Kidney (tissue), 13 donors: ENCODE measurements at regions not wholly inside any gene's neighbourhood (a gene's known extent, or its start where the extent isn't known, plus 50 kb on each side); places are given as distances from the start of the nearest gene placed in this dataset.

Experiments
- DNase-seq, 5 donors: peaks; one replicate each; pipeline ENCODE4 v3.0.0-alpha.2; 2013 to 2020
- FAIRE-seq: peaks from 2 replicates; lab custom pipeline; 2012; peaks lifted over from hg19 to GRCh38; lab: Jason Lieb, UNC
- H3K27ac ChIP-seq, 2 donors: one replicate each; pipeline ENCODE4 v1.7.0; 2013; ENCODE audit warnings: low read depth in 2 of 2, low read length in 2 of 2, inconsistent platforms in 1 of 2
- H3K27me3 ChIP-seq: one replicate; pipeline ENCODE4 v1.7.1; 2013; ENCODE audit warnings: low read length, inconsistent platforms; ENCODE audit not compliant: control insufficient read depth, insufficient read depth
- H3K36me3 ChIP-seq, 3 donors: one replicate each; pipeline versions ENCODE4 v1.7.0 to v1.7.1; 2013; ENCODE audit warnings: low read length in 3 of 3, control low read depth in 1 of 3, inconsistent platforms in 1 of 3; ENCODE audit not compliant: insufficient read depth in 3 of 3, control insufficient read depth in 2 of 3
- H3K4me1 ChIP-seq, 3 donors: one replicate each; pipeline versions ENCODE4 v1.7.0 to v1.7.1; 2013; ENCODE audit warnings: low read length in 3 of 3, inconsistent platforms in 1 of 3, low read depth in 1 of 3; ENCODE audit not compliant: control insufficient read depth in 2 of 3, insufficient read depth in 2 of 3
- H3K4me3 ChIP-seq, 3 donors: one replicate each; pipeline versions ENCODE4 v1.7.0 to v1.8.1; 2013; ENCODE audit warnings: low read length in 3 of 3, control low read depth in 1 of 3, inconsistent platforms in 1 of 3
- H3K9ac ChIP-seq, 3 donors: one replicate each; pipeline versions ENCODE4 v1.7.0 to v1.7.1; 2013; ENCODE audit warnings: low read length in 3 of 3, control low read depth in 1 of 3, inconsistent platforms in 1 of 3
- H3K9me3 ChIP-seq, 3 donors: one replicate each; pipeline versions ENCODE4 v1.7.0 to v1.7.1; 2013; ENCODE audit warnings: low read length in 3 of 3, control low read depth in 1 of 3, inconsistent platforms in 1 of 3; ENCODE audit not compliant: control insufficient read depth in 2 of 3, insufficient read depth in 1 of 3
- intact Hi-C: fragments of 100-400 bp; cut with DNase I; formaldehyde crosslinking; loops from one replicate; pipeline ENCODE4 v1.11.1; 2022
- TF ChIP-seq, protein P1 (sequence below): IDR thresholded peaks from 3 replicates; pipeline ENCODE4 v1.5.1; 2012; ENCODE audit warnings: mild to moderate bottlenecking, moderate library complexity, borderline replicate concordance; ENCODE audit not compliant: insufficient read depth; ENCODE audit errors: extremely low read depth
- donor health status: control.
- donor health status: control.
- donor health status: control.
- donor health status: control.
- donor health status: control.
- donor health status: DM: yes; HTN: yes; CAD: no.
- donor health status: Normal renal cell carcinoma (clear cell type).

- Histone ChIP-seq H3K36me3 (no peaks in the 10 kb centered on the region), H3K9ac (peak overlapping the region in 1 of 3 donors; percentile 17), H3K4me1 (peaks cover 6 to 52% (median 28%) of the 10 kb centered on the region in 3 donors), H3K4me3 (peak overlapping the region in 1 of 3 donors; percentile 32), H3K27ac (peak overlapping the region; percentile 44 to 89), H3K27me3 (no peaks in the 10 kb centered on the region), H3K9me3 (peaks cover 0 to 6% (median 2%) of the 10 kb centered on the region in 3 donors)
- peak in 2 of 5 donors; percentile 48 to 56 for DNase-seq
- TF ChIP-seq, protein P1, sequence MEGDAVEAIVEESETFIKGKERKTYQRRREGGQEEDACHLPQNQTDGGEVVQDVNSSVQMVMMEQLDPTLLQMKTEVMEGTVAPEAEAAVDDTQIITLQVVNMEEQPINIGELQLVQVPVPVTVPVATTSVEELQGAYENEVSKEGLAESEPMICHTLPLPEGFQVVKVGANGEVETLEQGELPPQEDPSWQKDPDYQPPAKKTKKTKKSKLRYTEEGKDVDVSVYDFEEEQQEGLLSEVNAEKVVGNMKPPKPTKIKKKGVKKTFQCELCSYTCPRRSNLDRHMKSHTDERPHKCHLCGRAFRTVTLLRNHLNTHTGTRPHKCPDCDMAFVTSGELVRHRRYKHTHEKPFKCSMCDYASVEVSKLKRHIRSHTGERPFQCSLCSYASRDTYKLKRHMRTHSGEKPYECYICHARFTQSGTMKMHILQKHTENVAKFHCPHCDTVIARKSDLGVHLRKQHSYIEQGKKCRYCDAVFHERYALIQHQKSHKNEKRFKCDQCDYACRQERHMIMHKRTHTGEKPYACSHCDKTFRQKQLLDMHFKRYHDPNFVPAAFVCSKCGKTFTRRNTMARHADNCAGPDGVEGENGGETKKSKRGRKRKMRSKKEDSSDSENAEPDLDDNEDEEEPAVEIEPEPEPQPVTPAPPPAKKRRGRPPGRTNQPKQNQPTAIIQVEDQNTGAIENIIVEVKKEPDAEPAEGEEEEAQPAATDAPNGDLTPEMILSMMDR: no peak
- no peak for FAIRE-seq
- intact Hi-C loops: no loop called here
Observed at GRCh38 chr4:3715855-3716630, 50.1 kb upstream of the ADRA2C start.

GRCh38 chr4:3715061-3715854 lies 50.9 kb upstream of the ADRA2C start:
- TF ChIP-seq, protein P1: no peak
- intact Hi-C loops: no loop called here
- Histone ChIP-seq H3K9ac (peak overlapping the region in 1 of 3 donors; percentile 17), H3K4me1 (peaks cover 6 to 57% (median 34%) of the 10 kb centered on the region in 3 donors), H3K4me3 (peak overlapping the region in 1 of 3 donors; percentile 32), H3K36me3 (no peaks in the 10 kb centered on the region), H3K27me3 (no peaks in the 10 kb centered on the region), H3K27ac (peak overlapping the region; percentile 44 to 89), H3K9me3 (peaks cover 0 to 6% (median 2%) of the 10 kb centered on the region in 3 donors)
- FAIRE-seq: no peak
- DNase-seq: peak; percentile 70 to 86 (median 76)

- peak overlapping the region in 1 of 3 donors; percentile 7 for H3K4me3 ChIP-seq
- intact Hi-C loops: no loop called here
- no peaks in the 10 kb centered on the region for H3K36me3 ChIP-seq
- TF ChIP-seq, protein P1: no peak
- H3K27ac ChIP-seq: peak overlapping the region in 1 of 2 donors; percentile 44
- H3K27me3 ChIP-seq: no peaks in the 10 kb centered on the region
- H3K9me3 ChIP-seq: peaks cover 0 to 6% (median 2%) of the 10 kb centered on the region in 3 donors
- no peak overlapping the region for H3K9ac ChIP-seq
- DNase-seq (no peak), FAIRE-seq (no peak)
- H3K4me1 ChIP-seq: peaks cover 6 to 59% (median 38%) of the 10 kb centered on the region in 3 donors
Observed at GRCh38 chr4:3714642-3715001, 51.6 kb upstream of the ADRA2C start.
